Natural killer cell treated with Interleukin-12 subunit alpha and Interleukin-12 subunit beta and Interleukin-15 and Interleukin-18, amount 100 ng/mL, for 72 hours (primary cell): ENCODE measurements at regions not wholly inside any gene's neighbourhood (a gene's known extent, or its start where the extent isn't known, plus 50 kb on each side); places are given as distances from the start of the nearest gene placed in this dataset.

ENCODE experiments used
- ATAC-seq, 2 donors: fragments of 150-1000 bp; cut with Tn5 transposase in 1 of 2; sonication (Bioruptor Pico), chemical (Tn5 transposase) in 1 of 2; 2 replicates each; pipeline ENCODE4 v1.10.0; 2021
- DNase-seq: peaks from one replicate; pipeline ENCODE4 v3.0.0; 2022; ENCODE audit warnings: low spot score
- H3K27ac Mint-ChIP-seq, 2 donors: 1 replicate in 1 of 2; 2 replicates in 1 of 2; pipeline ENCODE4 v1.8.0; 2022; ENCODE audit warnings: mixed read lengths in 2 of 2, mild to moderate bottlenecking in 1 of 2, moderate library complexity in 1 of 2
- H3K27me3 Mint-ChIP-seq, 2 donors: 1 replicate in 1 of 2; 2 replicates in 1 of 2; pipeline ENCODE4 v1.8.0; 2022; ENCODE audit warnings: mixed read lengths in 2 of 2
- H3K36me3 Mint-ChIP-seq: one replicate; pipeline ENCODE4 v1.8.0; 2022; ENCODE audit warnings: mixed read lengths
- H3K4me1 Mint-ChIP-seq, 2 donors: 1 replicate in 1 of 2; 2 replicates in 1 of 2; pipeline ENCODE4 v1.8.0; 2022; ENCODE audit warnings: low read depth in 2 of 2, mixed read lengths in 2 of 2, mild to moderate bottlenecking in 1 of 2
- H3K4me3 Mint-ChIP-seq: one replicate; pipeline ENCODE4 v1.8.0; 2022; ENCODE audit warnings: mixed read lengths
- H3K9me3 Mint-ChIP-seq: 2 replicates; pipeline ENCODE4 v1.8.0; 2022; ENCODE audit warnings: mixed read lengths

- Mint-ChIP-seq H3K4me3 (peak overlapping the region; percentile 82), H3K4me1 (peaks cover 36 to 43% of the 10 kb centered on the region in 2 donors), H3K9me3 (no peaks in the 10 kb centered on the region), H3K36me3 (no peaks in the 10 kb centered on the region), H3K27ac (peak overlapping the region; percentile 85 to 94), H3K27me3 (no peaks in the 10 kb centered on the region)
- ATAC-seq (peak; percentile 91 to 95), DNase-seq (peak; percentile 82)
These were observed 146.2 kb downstream of the KLF13 start for GRCh38 chr15:31472636-31473384.

GRCh38 chr15:31473385-31474058, 146.9 kb downstream of the KLF13 start:
- no peaks in the 10 kb centered on the region for H3K9me3 Mint-ChIP-seq
- H3K4me3 Mint-ChIP-seq = peak overlapping the region; percentile 82
- no peak for ATAC-seq
- DNase-seq = peak; percentile 58
- no peaks in the 10 kb centered on the region for H3K27me3 Mint-ChIP-seq
- peak overlapping the region; percentile 85 to 94 for H3K27ac Mint-ChIP-seq
- no peaks in the 10 kb centered on the region for H3K36me3 Mint-ChIP-seq
- H3K4me1 Mint-ChIP-seq = peaks cover 36 to 45% of the 10 kb centered on the region in 2 donors

- H3K27ac Mint-ChIP-seq = peak overlapping the region; percentile 85 to 94
- H3K36me3 Mint-ChIP-seq = no peaks in the 10 kb centered on the region
- no peak for ATAC-seq
- peaks cover 36 to 45% of the 10 kb centered on the region in 2 donors for H3K4me1 Mint-ChIP-seq
- H3K9me3 Mint-ChIP-seq = no peaks in the 10 kb centered on the region
- DNase-seq = peak; percentile 56
- H3K4me3 Mint-ChIP-seq = peak overlapping the region; percentile 82
- no peaks in the 10 kb centered on the region for H3K27me3 Mint-ChIP-seq
These were observed 147.6 kb downstream of the KLF13 start for GRCh38 chr15:31474059-31474868.

GRCh38 chr15:31476236-31476810, 149.7 kb downstream of the KLF13 start:
- peak; percentile 44 for DNase-seq
- Mint-ChIP-seq H3K9me3 (no peaks in the 10 kb centered on the region), H3K27ac (peak overlapping the region in 1 of 2 donors; percentile 27), H3K4me3 (no peak overlapping the region), H3K36me3 (no peaks in the 10 kb centered on the region), H3K27me3 (no peaks in the 10 kb centered on the region), H3K4me1 (peaks cover 33 to 42% of the 10 kb centered on the region in 2 donors)
- ATAC-seq = no peak

GRCh38 chr15:31476866-31477265, 150.2 kb downstream of the KLF13 start:
- Mint-ChIP-seq H3K27ac (peak overlapping the region in 1 of 2 donors; percentile 27), H3K27me3 (no peaks in the 10 kb centered on the region), H3K4me1 (peaks cover 31 to 41% of the 10 kb centered on the region in 2 donors), H3K9me3 (no peaks in the 10 kb centered on the region), H3K4me3 (no peak overlapping the region), H3K36me3 (no peaks in the 10 kb centered on the region)
- ATAC-seq (no peak), DNase-seq (peak; percentile 41)

- no peaks in the 10 kb centered on the region for H3K36me3 Mint-ChIP-seq
- H3K27ac Mint-ChIP-seq = no peak overlapping the region
- no peak overlapping the region for H3K4me3 Mint-ChIP-seq
- H3K9me3 Mint-ChIP-seq = no peaks in the 10 kb centered on the region
- no peak for ATAC-seq
- peaks cover 29 to 40% of the 10 kb centered on the region in 2 donors for H3K4me1 Mint-ChIP-seq
- DNase-seq = no peak
- no peaks in the 10 kb centered on the region for H3K27me3 Mint-ChIP-seq
These were observed 150.7 kb downstream of the KLF13 start for GRCh38 chr15:31477301-31477700.

- peaks cover 25 to 37% of the 10 kb centered on the region in 2 donors for H3K4me1 Mint-ChIP-seq
- ATAC-seq = no peak
- H3K27ac Mint-ChIP-seq = no peak overlapping the region
- DNase-seq = peak; percentile 35
- peaks cover 4% of the 10 kb centered on the region for H3K36me3 Mint-ChIP-seq
- H3K27me3 Mint-ChIP-seq = no peaks in the 10 kb centered on the region
- H3K9me3 Mint-ChIP-seq = no peaks in the 10 kb centered on the region
- H3K4me3 Mint-ChIP-seq = no peak overlapping the region
These were observed 151.4 kb downstream of the KLF13 start for GRCh38 chr15:31477851-31478701.

GRCh38 chr15:31478702-31479221, 152.1 kb downstream of the KLF13 start:
- peaks cover 4% of the 10 kb centered on the region for H3K36me3 Mint-ChIP-seq
- DNase-seq = peak; percentile 53

GRCh38 chr15:31480356-31481025, 153.9 kb downstream of the KLF13 start:
- H3K4me3 Mint-ChIP-seq = peak overlapping the region; percentile 11
- H3K27ac Mint-ChIP-seq = no peak overlapping the region
- no peaks in the 10 kb centered on the region for H3K9me3 Mint-ChIP-seq
- no peaks in the 10 kb centered on the region for H3K27me3 Mint-ChIP-seq
- ATAC-seq (no peak), DNase-seq (peak; percentile 44)
- peaks cover 20 to 27% of the 10 kb centered on the region in 2 donors for H3K4me1 Mint-ChIP-seq
- H3K36me3 Mint-ChIP-seq = peaks cover 4% of the 10 kb centered on the region

More at GRCh38 chr15:31478702-31479221, 152.1 kb downstream of the KLF13 start:
- peaks cover 19 to 30% of the 10 kb centered on the region in 2 donors for H3K4me1 Mint-ChIP-seq
- H3K27ac Mint-ChIP-seq = no peak overlapping the region
- H3K9me3 Mint-ChIP-seq = no peaks in the 10 kb centered on the region
- H3K27me3 Mint-ChIP-seq = no peaks in the 10 kb centered on the region
- no peak overlapping the region for H3K4me3 Mint-ChIP-seq
- ATAC-seq = no peak

GRCh38 chr15:31481142-31481541, 154.5 kb downstream of the KLF13 start:
- ATAC-seq = no peak
- no peak for DNase-seq
- Mint-ChIP-seq H3K36me3 (peaks cover 4% of the 10 kb centered on the region), H3K27ac (no peak overlapping the region), H3K9me3 (no peaks in the 10 kb centered on the region), H3K4me3 (peak overlapping the region; percentile 10), H3K27me3 (no peaks in the 10 kb centered on the region), H3K4me1 (peaks cover 20 to 24% of the 10 kb centered on the region in 2 donors)

- no peak for ATAC-seq
- Mint-ChIP-seq H3K36me3 (peaks cover 4% of the 10 kb centered on the region), H3K4me1 (peaks cover 20 to 24% of the 10 kb centered on the region in 2 donors), H3K27ac (peak overlapping the region; percentile 80 to 93), H3K9me3 (no peaks in the 10 kb centered on the region), H3K4me3 (peak overlapping the region; percentile 91), H3K27me3 (no peaks in the 10 kb centered on the region)
- DNase-seq = peak; percentile 56
These were observed 155.7 kb downstream of the KLF13 start for GRCh38 chr15:31482122-31482922.
